DMS 273 treated with DMSO at 0.1 percent for 48 hours (cell line): ENCODE measurements at regions not wholly inside any gene's neighbourhood (a gene's known extent, or its start where the extent isn't known, plus 50 kb on each side); places are given as distances from the start of the nearest gene placed in this dataset.

Experiments used
- DNase-seq: peaks from one replicate; lab custom pipeline; 2025; lab: John Stamatoyannopoulos, UW

GRCh38 chrX:82081027-82081426 is 879.1 kb downstream of the SH3BGRL start:
- DNase-seq = no peak

GRCh38 chrX:82087699-82088098 is 885.8 kb downstream of the SH3BGRL start:
- DNase-seq = no peak

- no peak for DNase-seq
Observed at GRCh38 chrX:82092307-82092706, 890.4 kb downstream of the SH3BGRL start.

- DNase-seq = no peak
Observed at GRCh38 chrX:82125103-82125502, 923.2 kb downstream of the SH3BGRL start.

- DNase-seq = no peak
Observed at GRCh38 chrX:82127228-82128123, 925.6 kb downstream of the SH3BGRL start.

GRCh38 chrX:82134378-82134777 is 932.5 kb downstream of the SH3BGRL start:
- no peak for DNase-seq

- no peak for DNase-seq
Observed at GRCh38 chrX:82141942-82142341, 940.0 kb downstream of the SH3BGRL start.

GRCh38 chrX:82161195-82161594 is 959.3 kb downstream of the SH3BGRL start:
- DNase-seq = no peak

GRCh38 chrX:82163701-82164100 is 961.8 kb downstream of the SH3BGRL start:
- DNase-seq = no peak

GRCh38 chrX:82196866-82197265 is 995.0 kb downstream of the SH3BGRL start:
- DNase-seq = no peak

- DNase-seq = no peak
Observed at GRCh38 chrX:82208975-82209374, 1007.1 kb downstream of the SH3BGRL start.

GRCh38 chrX:82218361-82218760 is 1016.5 kb downstream of the SH3BGRL start:
- peak; percentile 8 for DNase-seq

- no peak for DNase-seq
Observed at GRCh38 chrX:82219129-82219528, 1017.2 kb downstream of the SH3BGRL start.

GRCh38 chrX:82224961-82225360 is 1023.1 kb downstream of the SH3BGRL start:
- no peak for DNase-seq

- DNase-seq = no peak
Observed at GRCh38 chrX:82230013-82230412, 1028.1 kb downstream of the SH3BGRL start.

- DNase-seq = no peak
Observed at GRCh38 chrX:82232679-82233078, 1030.8 kb downstream of the SH3BGRL start.

GRCh38 chrX:82237328-82237727 is 1035.4 kb downstream of the SH3BGRL start:
- no peak for DNase-seq
